ENCODE measurements at regions not wholly inside any gene's neighbourhood (a gene's known extent, or its start where the extent isn't known, plus 50 kb on each side); places are given as distances from the start of the nearest gene placed in this dataset.

GRCh38 chr1:65538086-65538485, 117.6 kb downstream of the LEPR start:
- no peak overlapping the region for H3K27ac ChIP-seq (ENCODE audit: low read depth, low read length)
- no peak overlapping the region for H3K9ac ChIP-seq (ENCODE audit: low read length)
- peaks cover 4% of the 10 kb centered on the region for H3K4me1 Mint-ChIP-seq (ENCODE audit: low read depth, unreplicated experiment)
- no peak overlapping the region for H3K4me3 Mint-ChIP-seq (ENCODE audit: unreplicated experiment)
- H3K9me3 ChIP-seq (ENCODE audit: insufficient read depth, low read depth, low read length) = no peaks in the 10 kb centered on the region
- no peak overlapping the region for H3K27ac Mint-ChIP-seq (ENCODE audit: unreplicated experiment)
- H3K27me3 Mint-ChIP-seq (ENCODE audit: low read depth, unreplicated experiment) = no peaks in the 10 kb centered on the region
- no peaks in the 10 kb centered on the region for H3K79me2 ChIP-seq (ENCODE audit: insufficient read depth, low read length)
- H3K27me3 ChIP-seq (ENCODE audit: insufficient read depth, low read length) = no peaks in the 10 kb centered on the region
- H3K36me3 ChIP-seq (ENCODE audit: insufficient read depth, low read length) = no peaks in the 10 kb centered on the region
- FAIRE-seq (no peak), DNase-seq (ENCODE audit: low read depth) (no peak)
- H3K4me2 ChIP-seq (ENCODE audit: low read length) = no peak overlapping the region
- H2AFZ ChIP-seq (ENCODE audit: low read depth, low read length) = no peak overlapping the region
- TF ChIP-seq EZH2 (IDR thresholded peaks at IDR 0.05; ENCODE audit: insufficient read depth, low read length) = no peak
- TF ChIP-seq, protein P1, sequence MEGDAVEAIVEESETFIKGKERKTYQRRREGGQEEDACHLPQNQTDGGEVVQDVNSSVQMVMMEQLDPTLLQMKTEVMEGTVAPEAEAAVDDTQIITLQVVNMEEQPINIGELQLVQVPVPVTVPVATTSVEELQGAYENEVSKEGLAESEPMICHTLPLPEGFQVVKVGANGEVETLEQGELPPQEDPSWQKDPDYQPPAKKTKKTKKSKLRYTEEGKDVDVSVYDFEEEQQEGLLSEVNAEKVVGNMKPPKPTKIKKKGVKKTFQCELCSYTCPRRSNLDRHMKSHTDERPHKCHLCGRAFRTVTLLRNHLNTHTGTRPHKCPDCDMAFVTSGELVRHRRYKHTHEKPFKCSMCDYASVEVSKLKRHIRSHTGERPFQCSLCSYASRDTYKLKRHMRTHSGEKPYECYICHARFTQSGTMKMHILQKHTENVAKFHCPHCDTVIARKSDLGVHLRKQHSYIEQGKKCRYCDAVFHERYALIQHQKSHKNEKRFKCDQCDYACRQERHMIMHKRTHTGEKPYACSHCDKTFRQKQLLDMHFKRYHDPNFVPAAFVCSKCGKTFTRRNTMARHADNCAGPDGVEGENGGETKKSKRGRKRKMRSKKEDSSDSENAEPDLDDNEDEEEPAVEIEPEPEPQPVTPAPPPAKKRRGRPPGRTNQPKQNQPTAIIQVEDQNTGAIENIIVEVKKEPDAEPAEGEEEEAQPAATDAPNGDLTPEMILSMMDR (IDR thresholded peaks at IDR 0.05; ENCODE audit: insufficient read depth, low read depth, low read length) = no peak
- no peak overlapping the region for H3K4me3 ChIP-seq (ENCODE audit: insufficient read depth, low read depth, low read length)
- no peaks in the 10 kb centered on the region for H3K4me1 ChIP-seq (ENCODE audit: insufficient read depth, low read length)
- no peaks in the 10 kb centered on the region for H4K20me1 ChIP-seq (ENCODE audit: insufficient read depth, low read length)
- H3K9me3 Mint-ChIP-seq (ENCODE audit: unreplicated experiment) = peaks cover 2% of the 10 kb centered on the region
- H3K36me3 Mint-ChIP-seq (ENCODE audit: low read depth, unreplicated experiment) = no peaks in the 10 kb centered on the region

DNA sequence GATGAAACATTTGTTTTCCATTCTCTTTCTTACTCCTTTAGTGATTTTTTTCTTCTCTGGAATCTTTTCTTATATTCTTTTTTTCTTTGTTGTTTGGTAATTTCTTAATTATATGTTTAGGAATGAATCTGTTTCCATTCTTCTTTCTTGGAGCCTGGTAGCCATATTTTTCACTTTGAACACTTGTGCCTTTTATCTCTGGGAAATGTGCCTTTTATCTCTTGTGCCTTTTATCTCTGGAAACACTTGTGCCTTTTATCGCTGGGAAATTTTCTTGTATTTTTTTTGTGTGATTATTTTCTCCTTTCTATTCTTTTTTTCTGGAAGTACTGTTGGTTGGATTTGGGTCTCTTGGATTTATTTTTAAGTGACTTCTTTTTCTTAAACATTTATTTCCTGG, 118.2 kb downstream of the LEPR start:
- Mint-ChIP-seq H3K36me3 (ENCODE audit: low read depth, unreplicated experiment) (no peaks in the 10 kb centered on the region), H3K4me3 (ENCODE audit: unreplicated experiment) (no peak overlapping the region), H3K27ac (ENCODE audit: unreplicated experiment) (no peak overlapping the region), H3K4me1 (ENCODE audit: low read depth, unreplicated experiment) (peaks cover 4% of the 10 kb centered on the region), H3K27me3 (ENCODE audit: low read depth, unreplicated experiment) (no peaks in the 10 kb centered on the region), H3K9me3 (ENCODE audit: unreplicated experiment) (peaks cover 2% of the 10 kb centered on the region)
- H3K9me3 ChIP-seq (ENCODE audit: insufficient read depth, low read depth, low read length) = no peaks in the 10 kb centered on the region
- no peak overlapping the region for H3K9ac ChIP-seq (ENCODE audit: low read length)
- FAIRE-seq (no peak), DNase-seq (ENCODE audit: low read depth) (no peak)
- H3K4me3 ChIP-seq (ENCODE audit: insufficient read depth, low read depth, low read length) = no peak overlapping the region
- H3K27ac ChIP-seq (ENCODE audit: low read depth, low read length) = no peak overlapping the region
- no peak overlapping the region for H3K4me2 ChIP-seq (ENCODE audit: low read length)
- no peaks in the 10 kb centered on the region for H3K36me3 ChIP-seq (ENCODE audit: insufficient read depth, low read length)
- H3K79me2 ChIP-seq (ENCODE audit: insufficient read depth, low read length) = no peaks in the 10 kb centered on the region
- no peak overlapping the region for H2AFZ ChIP-seq (ENCODE audit: low read depth, low read length)
- no peaks in the 10 kb centered on the region for H3K27me3 ChIP-seq (ENCODE audit: insufficient read depth, low read length)
- no peak for TF ChIP-seq EZH2 (IDR thresholded peaks at IDR 0.05; ENCODE audit: insufficient read depth, low read length)
- TF ChIP-seq, protein P1 (IDR thresholded peaks at IDR 0.05; ENCODE audit: insufficient read depth, low read depth, low read length) = no peak
- no peaks in the 10 kb centered on the region for H3K4me1 ChIP-seq (ENCODE audit: insufficient read depth, low read length)
- no peaks in the 10 kb centered on the region for H4K20me1 ChIP-seq (ENCODE audit: insufficient read depth, low read length)

- H3K9ac ChIP-seq (ENCODE audit: low read length) = no peak overlapping the region
- no peaks in the 10 kb centered on the region for H3K36me3 ChIP-seq (ENCODE audit: insufficient read depth, low read length)
- H3K27ac Mint-ChIP-seq (ENCODE audit: unreplicated experiment) = no peak overlapping the region
- TF ChIP-seq, protein P1 (IDR thresholded peaks at IDR 0.05; ENCODE audit: insufficient read depth, low read depth, low read length) = no peak
- no peak for TF ChIP-seq EZH2 (IDR thresholded peaks at IDR 0.05; ENCODE audit: insufficient read depth, low read length)
- DNase-seq (ENCODE audit: low read depth) = no peak
- no peaks in the 10 kb centered on the region for H4K20me1 ChIP-seq (ENCODE audit: insufficient read depth, low read length)
- H3K36me3 Mint-ChIP-seq (ENCODE audit: low read depth, unreplicated experiment) = no peaks in the 10 kb centered on the region
- H3K4me1 Mint-ChIP-seq (ENCODE audit: low read depth, unreplicated experiment) = peaks cover 4% of the 10 kb centered on the region
- no peaks in the 10 kb centered on the region for H3K79me2 ChIP-seq (ENCODE audit: insufficient read depth, low read length)
- no peak overlapping the region for H3K4me2 ChIP-seq (ENCODE audit: low read length)
- no peak overlapping the region for H3K27ac ChIP-seq (ENCODE audit: low read depth, low read length)
- FAIRE-seq = no peak
- H3K9me3 ChIP-seq (ENCODE audit: insufficient read depth, low read depth, low read length) = no peaks in the 10 kb centered on the region
- H2AFZ ChIP-seq (ENCODE audit: low read depth, low read length) = no peak overlapping the region
- H3K27me3 ChIP-seq (ENCODE audit: insufficient read depth, low read length) = no peaks in the 10 kb centered on the region
- H3K27me3 Mint-ChIP-seq (ENCODE audit: low read depth, unreplicated experiment) = no peaks in the 10 kb centered on the region
- H3K4me3 Mint-ChIP-seq (ENCODE audit: unreplicated experiment) = no peak overlapping the region
- peaks cover 2% of the 10 kb centered on the region for H3K9me3 Mint-ChIP-seq (ENCODE audit: unreplicated experiment)
- no peaks in the 10 kb centered on the region for H3K4me1 ChIP-seq (ENCODE audit: insufficient read depth, low read length)
- H3K4me3 ChIP-seq (ENCODE audit: insufficient read depth, low read depth, low read length) = no peak overlapping the region
Observed at GRCh38 chr1:65539266-65540131, 119.0 kb downstream of the LEPR start.

Data from astrocyte (in vitro differentiated cells and primary cell).